ENCODE measurements at regions not wholly inside any gene's neighbourhood (a gene's known extent, or its start where the extent isn't known, plus 50 kb on each side); places are given as distances from the start of the nearest gene placed in this dataset.

- CTCF ChIA-PET (ENCODE audit: partially characterized antibody), result no interaction called here
- Histone ChIP-seq H2BK120ac (replicated peaks; ENCODE audit: low read depth, low read length) (no peak overlapping the region), H3K79me1 (ENCODE audit: low read depth, low read length) (no peaks in the 10 kb centered on the region), H3K4ac (replicated peaks; ENCODE audit: insufficient read length, low read depth, low read length) (no peak overlapping the region), H3K23me2 (ENCODE audit: low read depth, low read length) (no peaks in the 10 kb centered on the region), H3K4me2 (ENCODE audit: insufficient read depth in 1 of 2, low read depth in 2 of 2, low read length in 2 of 2) (no peak overlapping the region), H3K36me3 (ENCODE audit: control insufficient read depth in 2 of 4, insufficient read depth in 4 of 4, low read length in 3 of 4) (no peaks in the 10 kb centered on the region), H2AK5ac (ENCODE audit: low read depth, low read length) (no peak overlapping the region), H4K8ac (ENCODE audit: extremely low read depth, insufficient read depth, low read length) (no peak overlapping the region), H2BK5ac (ENCODE audit: low read depth, low read length) (no peak overlapping the region), H3K23ac (ENCODE audit: insufficient read length) (no peak overlapping the region), H3K18ac (ENCODE audit: extremely low read depth, low read length) (no peak overlapping the region), H2BK20ac (ENCODE audit: low read length) (no peak overlapping the region), H3K27me3 (replicated peaks in 1 of 4; ENCODE audit: control insufficient read depth in 3 of 4, extremely low read depth in 1 of 4, insufficient read depth in 3 of 4, low read length in 3 of 4) (peaks cover 1 to 11% (median 4%) of the 10 kb centered on the region in 4 experiments; a peak in 5 of 7 replicates), H4K5ac (ENCODE audit: insufficient read length, low read depth, low read length) (no peak overlapping the region), H3K14ac (ENCODE audit: insufficient read length) (no peak overlapping the region), H3K9me3 (ENCODE audit: insufficient read depth in 2 of 2, low read depth in 1 of 2, low read length in 1 of 2) (no peaks in the 10 kb centered on the region), H4K91ac (replicated peaks; ENCODE audit: insufficient read length, low read length) (no peak overlapping the region), H3K27ac (ENCODE audit: low read depth, low read length) (no peak overlapping the region), H3K79me2 (ENCODE audit: control insufficient read depth in 1 of 2, insufficient read depth in 2 of 2, low read length in 2 of 2) (no peaks in the 10 kb centered on the region), H3K4me1 (replicated peaks in 1 of 4; ENCODE audit: control insufficient read depth in 3 of 4, insufficient read depth in 4 of 4, low read length in 3 of 4) (no peaks in the 10 kb centered on the region), H2BK12ac (ENCODE audit: low read depth, low read length) (no peak overlapping the region), H3K9ac (replicated peaks in 1 of 4; ENCODE audit: extremely low read depth in 1 of 4, low read depth in 3 of 4, low read length in 3 of 4) (no peak overlapping the region), H2AFZ (ENCODE audit: low read length) (no peak overlapping the region), H3K4me3 (ENCODE audit: extremely low read depth in 1 of 4, insufficient read depth in 2 of 4, low read depth in 3 of 4, low read length in 4 of 4) (no peak overlapping the region), H4K20me1 (replicated peaks in 1 of 2; ENCODE audit: control insufficient read depth in 1 of 2, insufficient read depth in 2 of 2, low read length in 2 of 2) (no peaks in the 10 kb centered on the region), H2BK15ac (ENCODE audit: low read length) (no peak overlapping the region), H3K56ac (replicated peaks; ENCODE audit: insufficient read length, low read depth, low read length) (no peak overlapping the region)
- TF ChIP-seq CBX5 (IDR thresholded peaks at IDR 0.05; ENCODE audit: low read depth, low read length), result no peak
- no peak for TF ChIP-seq TEAD4 (IDR thresholded peaks at IDR 0.05; ENCODE audit: low read depth, low read length)
- TF ChIP-seq CEBPB (IDR thresholded peaks at IDR 0.05; ENCODE audit: low read depth, low read length), result no peak
- TF ChIP-seq RFX5 (IDR thresholded peaks at IDR 0.05; ENCODE audit: borderline replicate concordance, low read depth, low read length), result no peak
- no peak for TF ChIP-seq PHF8 (conservative IDR thresholded peaks at IDR 0.05; ENCODE audit: low read depth, low read length)
- TF ChIP-seq RXRA (IDR thresholded peaks at IDR 0.05; ENCODE audit: insufficient read depth, low read depth, low read length), result no peak
- no peak for TF ChIP-seq FOSL1 (IDR thresholded peaks at IDR 0.05; ENCODE audit: insufficient read depth, low read depth, low read length)
- no peak for TF ChIP-seq ASH2L (IDR thresholded peaks at IDR 0.05; ENCODE audit: low read length)
- TF ChIP-seq CBX8 (IDR thresholded peaks at IDR 0.05; ENCODE audit: borderline replicate concordance, low read depth, low read length), result no peak
- no peak for TF ChIP-seq BACH1 (IDR thresholded peaks at IDR 0.05; ENCODE audit: low read length)
- TF ChIP-seq NANOG (IDR thresholded peaks at IDR 0.05; ENCODE audit: insufficient read depth, low read depth, low read length, poor library complexity, severe bottlenecking), result no peak
- no peak for TF ChIP-seq POLR2AphosphoS5 (IDR thresholded peaks at IDR 0.05; ENCODE audit: low read depth, low read length)
- no peak for TF ChIP-seq SP4 (IDR thresholded peaks at IDR 0.05; ENCODE audit: low read length)
- POLR2A ChIA-PET (ENCODE audit: partially characterized antibody), result no interaction called here
- DNase-seq (ENCODE audit: low read depth in 1 of 2, low spot score in 2 of 2) (no peak), FAIRE-seq (no peak)
- WGBS, 2 experiments (ENCODE audit: extremely low coverage in 1 of 2, insufficient coverage in 1 of 2, insufficient read length in 1 of 2, insufficient replicate concordance in 2 of 2, low coverage in 1 of 2, low lambda C conversion rate in 2 of 2, missing lambda C conversion rate in 1 of 2), result 90% methylated on average over 9 of the region's 9 CpGs; no CpG with 5 or more reads in 1 of the 2 experiments
Measured at GRCh38 chr7:26988836-26989374, 106.9 kb downstream of the HOXA1 start.
